GM19328 (cell line): ENCODE measurements at regions not wholly inside any gene's neighbourhood (a gene's known extent, or its start where the extent isn't known, plus 50 kb on each side); places are given as distances from the start of the nearest gene placed in this dataset.

ENCODE experiments used
- ATAC-seq: cut with Tn5 transposase; IDR thresholded peaks from one replicate; pipeline ENCODE4 v1.9.1; 2021; ENCODE audit warnings: mild to moderate bottlenecking, moderate library complexity; ENCODE audit not compliant: unreplicated experiment

DNA sequence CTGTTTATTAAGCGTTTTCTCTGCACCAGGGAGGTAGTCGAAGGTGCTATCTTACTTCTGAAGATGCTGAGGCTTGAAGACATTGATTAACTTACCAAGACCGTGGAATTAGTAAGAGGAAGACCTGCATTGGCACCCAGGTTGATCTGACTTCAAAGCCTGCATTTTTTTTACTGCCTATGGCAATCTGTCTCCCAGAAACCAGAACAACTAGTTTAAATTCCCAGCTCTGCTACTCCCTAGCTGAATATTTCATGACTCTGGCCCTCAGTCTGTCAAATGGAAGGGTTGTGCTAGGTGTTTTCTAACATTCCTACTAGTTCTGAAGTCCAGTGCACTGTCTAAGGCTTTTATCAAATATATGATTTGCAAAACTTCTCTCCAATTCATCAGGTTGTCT lies 52.0 kb upstream of the GRAMD1B start:
- no peak for ATAC-seq

DNA sequence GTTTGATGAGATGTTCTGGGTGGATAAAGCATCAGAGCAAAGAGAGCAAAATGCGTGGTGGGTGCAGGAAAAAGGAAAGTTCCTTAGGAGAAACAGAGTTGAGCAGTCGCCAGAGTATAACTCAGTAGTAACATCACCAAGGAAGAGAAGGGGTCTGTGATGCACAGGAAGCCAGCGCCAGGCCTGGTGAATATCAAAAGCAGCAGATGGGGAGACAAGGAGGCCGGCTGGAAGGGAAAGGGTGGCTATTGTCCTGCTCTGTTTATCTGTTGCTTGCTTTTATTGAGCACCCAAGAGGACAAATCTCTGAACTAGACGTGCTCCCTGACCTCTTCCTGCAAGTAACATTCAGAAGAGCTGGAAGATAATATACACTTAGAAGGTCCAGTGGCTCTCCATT lies 52.7 kb upstream of the GRAMD1B start:
- ATAC-seq, result no peak

DNA sequence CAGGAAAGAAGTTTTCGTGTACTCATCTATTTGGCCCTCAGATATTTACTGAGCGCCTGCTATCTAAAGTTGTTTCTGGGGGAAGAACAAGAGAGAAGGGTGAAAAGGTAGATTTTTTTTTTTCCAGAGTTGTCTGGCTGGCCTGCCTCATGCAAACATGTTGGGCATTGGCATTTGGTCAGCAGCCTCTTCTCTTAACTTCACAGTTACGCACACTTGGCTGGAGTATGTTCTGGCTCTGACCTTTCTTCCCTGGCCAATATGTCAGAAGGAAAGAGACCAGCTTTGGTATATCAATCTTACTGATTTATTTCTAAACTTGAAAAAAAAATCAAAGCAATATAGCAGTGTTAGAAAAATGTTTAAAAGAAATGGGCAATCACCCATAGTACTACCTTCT lies 54.2 kb upstream of the GRAMD1B start:
- no peak for ATAC-seq

DNA sequence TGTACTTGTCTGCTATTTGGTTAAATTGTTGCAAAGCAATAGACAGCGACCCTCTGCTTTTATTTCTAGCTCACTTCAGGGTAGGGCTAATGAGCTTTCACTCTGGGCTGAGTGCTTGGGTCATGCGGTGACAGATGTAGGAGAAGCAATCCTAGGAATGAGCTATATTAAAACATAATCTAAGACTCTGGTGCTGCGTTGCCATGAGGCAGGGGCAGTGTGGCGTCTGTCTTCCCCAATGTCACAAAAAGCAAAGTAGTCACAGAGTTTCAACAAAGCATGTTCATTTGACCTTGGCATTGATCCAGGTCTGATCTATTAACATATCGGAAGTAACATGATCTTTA lies 55.5 kb upstream of the GRAMD1B start:
- no peak for ATAC-seq

DNA sequence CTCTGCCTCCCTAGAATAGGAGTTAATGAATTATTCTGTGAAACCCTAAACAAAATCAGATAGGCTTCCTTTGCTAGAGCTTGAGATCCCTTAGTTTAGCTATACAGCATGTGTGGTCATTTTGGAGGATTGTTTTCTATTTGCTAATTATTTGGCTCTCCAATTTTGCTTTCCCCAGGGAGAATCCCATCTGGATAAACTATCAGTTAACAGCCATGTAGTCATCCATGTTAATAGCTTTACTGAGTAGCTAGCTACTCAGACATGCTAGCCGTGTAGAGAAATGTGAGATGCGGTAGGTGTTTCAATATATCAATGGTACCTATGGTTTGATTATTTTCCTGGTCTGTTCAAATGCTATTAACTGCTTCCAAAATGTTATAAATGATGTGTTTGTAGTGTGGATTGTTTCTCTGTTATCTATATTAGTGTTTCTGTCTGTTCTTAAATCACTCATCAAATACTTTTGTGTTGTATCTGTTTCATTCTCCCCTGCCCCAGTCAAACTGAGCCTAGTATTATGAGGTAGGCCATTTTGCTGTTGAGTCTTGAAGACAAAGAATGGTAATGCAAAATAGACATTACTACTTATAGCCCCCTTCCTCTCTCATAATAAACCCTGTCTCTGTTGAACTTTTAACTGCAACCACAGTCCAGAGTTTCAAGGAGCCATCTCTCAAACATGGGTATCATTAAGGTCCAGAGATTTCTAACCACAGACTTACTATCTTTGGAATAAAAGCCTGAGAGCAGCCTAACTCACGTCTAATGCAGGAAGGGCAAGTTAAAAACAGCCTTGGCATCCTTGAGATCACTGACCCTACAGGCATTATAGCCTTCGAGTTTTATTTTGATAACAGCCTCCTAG lies 56.1 kb upstream of the GRAMD1B start:
- ATAC-seq, result no peak

DNA sequence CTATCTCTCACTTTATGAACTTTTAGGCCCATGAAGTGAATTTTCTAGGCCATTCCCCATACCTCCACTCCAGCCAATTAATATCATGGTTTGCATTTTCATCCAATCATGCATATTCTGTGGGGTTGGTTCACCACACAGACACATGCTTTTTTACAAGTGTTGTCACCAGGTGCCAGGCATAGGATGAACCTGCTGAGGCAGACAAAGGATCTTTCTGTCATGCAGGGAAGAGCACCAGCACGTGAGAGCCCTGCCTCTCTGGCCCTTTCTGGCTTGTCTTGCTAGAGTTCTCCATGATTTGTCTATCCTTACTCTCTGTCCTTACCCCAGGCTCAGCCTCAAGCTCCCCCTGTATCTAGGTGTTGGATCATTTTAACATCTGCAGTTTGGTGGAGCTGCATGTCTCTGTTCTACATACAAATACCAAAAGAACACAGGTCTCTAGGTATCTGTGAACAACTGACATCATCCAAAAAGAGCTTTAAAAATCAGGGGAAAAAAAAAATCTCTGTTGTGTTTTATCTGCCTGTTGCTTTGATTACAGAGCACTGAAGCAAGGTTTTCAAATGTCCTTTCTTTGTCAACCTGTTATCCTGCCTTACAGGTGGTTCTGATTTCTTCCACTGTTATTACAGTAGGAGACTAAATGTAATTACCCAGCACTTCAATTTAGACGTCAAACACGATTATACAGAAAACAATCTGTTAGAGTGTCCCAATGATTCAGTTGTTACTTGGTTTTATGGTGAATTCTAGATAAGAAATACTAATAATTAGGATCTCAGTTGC lies 58.4 kb upstream of the GRAMD1B start:
- no peak for ATAC-seq

DNA sequence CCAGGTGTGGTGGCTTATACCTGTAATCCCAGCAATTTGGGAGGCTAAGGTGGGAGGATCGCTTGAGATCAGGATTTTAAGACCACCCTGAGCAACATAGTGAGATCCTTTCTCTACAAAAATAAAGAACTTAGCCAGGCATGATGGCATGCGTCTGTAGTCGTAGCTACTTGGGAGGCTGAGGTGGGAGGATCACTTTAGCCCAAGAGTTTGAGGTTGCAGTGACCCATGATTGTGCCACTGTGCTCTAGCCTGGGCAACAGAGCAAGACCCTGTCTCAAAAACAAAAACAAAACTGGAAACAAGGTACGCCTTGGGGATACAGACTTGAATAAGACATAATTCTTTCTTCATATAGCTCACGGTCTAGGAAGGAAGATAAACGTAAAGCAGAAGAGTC lies 63.1 kb upstream of the GRAMD1B start:
- no peak for ATAC-seq

DNA sequence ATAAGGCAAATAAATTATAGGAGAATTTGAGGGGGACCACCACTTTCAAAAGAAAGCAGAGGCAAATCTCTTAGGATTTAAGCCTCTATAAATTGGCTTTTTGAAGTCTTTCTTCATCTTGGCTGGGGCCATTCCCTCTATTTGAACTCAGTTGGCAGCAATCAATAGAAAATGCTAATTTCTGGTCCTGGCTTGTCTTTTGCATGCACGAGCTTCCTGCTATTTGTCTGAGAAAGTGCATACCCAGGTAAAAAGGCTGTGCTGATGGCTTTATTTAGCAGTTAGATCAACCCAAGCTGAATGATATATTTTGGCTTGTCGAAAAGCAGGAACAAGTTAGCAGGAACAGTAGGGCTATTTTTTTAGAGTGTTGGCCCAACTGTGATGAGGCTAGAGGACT lies 64.1 kb upstream of the GRAMD1B start:
- ATAC-seq, result no peak

DNA sequence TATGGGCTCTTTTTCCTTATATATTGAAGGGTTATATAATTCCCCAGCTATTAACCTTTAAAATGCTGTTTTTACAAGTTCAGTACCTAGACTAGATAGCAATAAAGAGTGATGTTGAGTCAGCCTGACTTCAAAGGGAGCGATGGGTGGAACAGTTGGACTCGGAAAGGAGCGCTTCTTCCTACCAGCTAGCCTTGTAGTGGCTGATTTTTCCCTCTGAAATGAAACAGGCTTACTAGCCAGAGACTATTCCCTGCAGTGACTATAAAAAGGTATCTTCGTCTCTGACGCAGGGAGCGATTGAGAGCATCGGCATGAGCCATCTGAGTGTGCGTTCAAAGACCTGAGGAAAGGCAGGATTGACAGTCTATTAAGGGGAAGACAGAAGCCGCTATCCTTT lies 66.0 kb upstream of the GRAMD1B start:
- no peak for ATAC-seq

DNA sequence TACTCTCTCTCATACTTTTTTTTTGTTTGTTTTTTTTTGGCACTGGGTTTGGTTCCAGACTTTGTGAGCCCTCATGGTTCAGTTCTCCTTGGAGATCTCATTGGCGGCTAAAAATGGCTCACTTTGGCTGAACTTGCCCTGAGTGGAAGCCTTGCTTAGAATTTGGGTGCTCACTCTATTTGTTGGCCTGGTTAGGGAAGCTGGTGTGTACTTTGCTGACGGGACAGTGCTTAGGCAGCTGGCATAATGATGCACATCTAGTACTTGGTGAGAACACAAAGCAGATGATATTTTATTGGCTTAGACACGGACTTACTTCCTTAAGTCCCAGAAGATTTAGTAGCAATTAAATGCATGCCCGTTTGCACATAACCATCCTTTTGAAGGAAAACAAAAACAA lies 66.5 kb upstream of the GRAMD1B start:
- no peak for ATAC-seq

DNA sequence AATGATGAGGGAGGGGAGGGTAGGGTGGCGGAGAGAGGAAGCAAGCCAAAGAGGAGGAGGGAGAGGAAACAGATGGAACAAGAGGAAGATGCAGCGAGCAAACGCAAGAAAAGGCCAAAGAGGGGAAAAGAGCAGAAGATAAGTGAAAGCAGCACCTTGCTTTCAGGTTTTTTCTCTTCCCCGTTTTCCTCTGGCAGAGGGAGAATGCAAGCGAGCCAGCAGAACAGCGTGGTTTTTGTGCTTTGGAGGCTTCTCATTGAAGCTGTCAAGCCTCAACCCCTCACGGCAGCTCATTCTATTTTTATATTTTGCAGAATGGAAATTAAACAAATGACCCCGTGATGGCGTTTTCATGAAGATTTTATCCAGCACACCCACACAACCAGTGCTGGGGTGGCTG lies 67.1 kb upstream of the GRAMD1B start:
- no peak for ATAC-seq

DNA sequence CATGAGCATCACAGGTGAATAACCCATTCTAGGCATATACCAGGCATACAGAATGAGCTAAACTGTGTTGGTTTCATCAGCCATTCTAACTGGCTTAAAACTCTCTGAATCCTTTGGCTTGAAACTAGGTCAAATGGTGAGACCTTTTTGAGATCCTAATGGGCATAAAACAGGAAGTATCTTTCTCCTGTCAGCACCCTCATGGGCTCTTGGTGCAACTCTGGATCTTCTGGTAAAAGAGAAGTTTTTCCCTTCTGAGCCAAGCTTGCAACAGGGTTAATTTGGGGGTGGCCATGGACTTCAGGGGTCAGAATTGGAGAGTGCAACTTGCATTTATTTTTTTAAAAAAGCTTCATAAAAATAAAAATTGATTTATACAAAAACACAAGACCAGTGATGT lies 67.9 kb upstream of the GRAMD1B start:
- ATAC-seq, result no peak

DNA sequence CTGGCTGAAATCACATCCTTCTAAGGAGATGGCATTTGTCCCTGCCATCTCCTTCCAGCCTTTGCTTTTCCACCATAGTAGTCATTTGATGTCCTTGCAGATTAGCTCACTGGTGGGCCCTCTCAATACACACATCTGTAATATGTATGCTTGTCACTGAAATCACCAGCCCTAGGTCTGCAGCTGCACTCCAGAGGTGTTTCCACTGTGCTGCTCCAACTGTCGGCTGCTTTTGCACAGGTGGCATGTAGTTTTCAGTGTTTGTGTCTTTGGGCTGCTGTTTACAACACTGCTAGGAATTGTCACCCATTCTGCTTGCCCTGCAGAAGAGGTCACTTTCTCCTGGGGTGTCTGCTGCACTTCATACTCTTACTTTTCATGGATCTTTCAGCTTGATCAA lies 69.0 kb upstream of the GRAMD1B start:
- ATAC-seq, result no peak

DNA sequence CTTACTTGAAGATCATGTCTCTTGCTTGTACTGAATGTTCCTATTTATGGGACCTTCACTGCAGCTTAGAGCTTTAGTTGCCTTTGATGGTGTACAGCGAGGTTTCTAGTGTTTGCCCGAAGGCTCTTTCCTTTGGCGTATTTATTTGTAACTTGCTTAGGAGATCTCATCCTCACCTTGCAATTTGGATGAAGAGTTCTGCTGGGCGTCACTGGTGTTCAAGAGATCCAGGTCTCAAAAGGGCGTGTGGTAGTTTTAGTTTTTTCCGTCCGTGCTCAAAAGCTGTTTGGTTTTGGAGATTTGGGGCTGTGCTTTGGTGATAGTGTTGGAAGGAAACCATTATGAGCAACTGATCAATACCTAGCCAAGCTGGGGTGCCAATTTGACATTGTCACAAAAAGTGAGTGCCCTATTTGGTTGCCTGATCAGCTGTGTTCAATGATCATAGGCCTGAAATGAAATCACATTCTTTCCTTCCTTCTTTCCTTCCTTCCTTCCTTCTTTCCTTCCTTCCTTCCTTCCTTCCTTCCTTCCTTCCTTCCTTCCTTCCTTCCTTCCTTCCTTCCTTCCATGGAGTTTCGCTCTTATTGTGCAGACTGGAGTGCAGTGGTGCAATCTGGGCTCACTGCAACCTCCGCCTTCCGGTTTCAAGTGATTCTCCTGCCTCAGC lies 69.7 kb upstream of the GRAMD1B start:
- ATAC-seq, result no peak

DNA sequence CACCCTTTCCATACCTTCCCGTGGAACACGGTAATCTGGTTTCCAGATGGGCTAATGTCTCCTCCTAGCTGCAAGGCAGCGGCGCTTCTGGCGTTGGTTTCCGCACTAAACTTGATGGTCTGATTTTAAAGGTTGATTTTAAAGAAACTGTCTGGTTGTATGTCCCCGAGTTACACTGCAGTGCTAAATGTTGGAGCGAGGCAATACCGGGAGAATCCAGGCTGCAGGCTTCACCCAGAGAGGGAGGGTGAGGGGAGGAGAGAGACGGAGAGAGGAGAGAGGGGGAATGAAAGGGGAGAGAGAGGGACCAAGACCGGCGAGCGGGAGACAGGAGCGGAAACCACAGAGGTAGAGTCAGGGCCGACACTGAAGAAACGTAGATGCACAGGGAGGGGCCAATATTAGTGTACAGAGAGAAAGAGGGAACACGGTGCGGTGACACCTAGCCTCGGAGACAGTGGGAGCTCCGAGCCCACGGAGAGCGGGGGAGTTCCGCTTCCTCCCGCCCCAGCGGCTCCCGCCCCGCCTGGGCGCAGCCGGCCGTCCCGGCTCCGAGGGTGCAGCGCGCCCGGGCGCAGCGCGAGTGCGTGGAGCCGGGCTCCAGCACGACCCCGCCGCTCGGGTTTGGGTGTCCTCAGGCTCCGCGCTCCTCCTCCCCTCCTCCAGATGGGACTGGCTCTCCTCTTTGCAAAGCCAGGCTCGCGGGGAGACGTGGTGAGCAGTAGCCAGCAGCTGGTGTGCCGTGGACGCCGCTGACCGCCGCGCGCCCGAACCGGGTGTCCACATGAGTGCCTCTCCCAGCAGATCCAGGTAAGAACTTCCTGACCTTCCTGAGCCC lies 71.9 kb upstream of the GRAMD1B start:
- peak; percentile 66 for ATAC-seq

DNA sequence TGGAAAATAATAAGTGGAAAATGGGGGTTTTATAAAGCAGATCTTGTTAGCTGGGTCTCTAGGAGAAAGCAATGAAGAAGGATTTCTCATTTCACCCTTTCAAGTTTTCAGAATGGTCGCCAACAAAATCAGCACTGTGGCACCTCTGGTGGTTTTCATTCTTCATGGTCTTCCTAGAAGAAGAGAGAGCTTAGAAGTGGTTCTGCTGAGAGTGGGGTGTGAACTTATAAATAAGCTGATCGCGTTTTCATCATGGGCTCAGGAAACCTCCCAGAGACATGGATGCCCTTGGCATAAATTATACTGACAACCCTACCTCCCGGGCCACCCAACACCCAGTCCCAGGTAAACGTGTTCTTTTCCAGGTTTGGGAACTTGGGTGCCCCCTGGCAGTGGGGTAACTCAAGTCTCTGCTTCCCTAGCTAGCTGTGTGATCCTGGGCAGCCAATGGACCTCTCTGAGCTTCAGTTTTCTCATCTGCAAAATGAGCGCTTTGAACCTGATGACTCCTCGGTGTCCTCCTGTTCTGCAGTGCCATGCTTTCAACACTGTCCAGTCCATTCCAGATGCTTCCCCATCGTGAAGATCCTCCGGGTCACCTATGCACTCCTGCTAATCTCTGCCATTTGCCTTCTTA lies 72.6 kb upstream of the GRAMD1B start:
- ATAC-seq, result no peak

DNA sequence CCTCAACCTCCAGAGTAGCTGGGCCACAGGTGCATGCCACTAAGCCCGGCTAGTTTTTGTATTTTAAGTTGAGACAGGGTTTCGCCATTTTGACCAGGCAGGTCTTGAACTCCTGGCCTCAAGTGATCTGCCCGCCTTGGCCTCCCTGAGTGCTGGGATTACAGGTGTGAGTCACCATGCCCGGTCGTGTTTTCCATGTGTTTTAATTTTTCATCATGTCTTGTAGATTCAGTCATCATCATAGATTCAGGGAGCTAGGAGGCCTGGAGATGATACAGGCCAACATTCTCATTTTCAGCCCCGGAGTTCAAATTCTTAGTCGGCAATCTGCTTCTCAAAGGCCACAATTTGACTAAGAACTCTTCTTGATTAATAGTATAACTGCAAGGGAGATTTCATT lies 73.5 kb upstream of the GRAMD1B start:
- ATAC-seq, result no peak

DNA sequence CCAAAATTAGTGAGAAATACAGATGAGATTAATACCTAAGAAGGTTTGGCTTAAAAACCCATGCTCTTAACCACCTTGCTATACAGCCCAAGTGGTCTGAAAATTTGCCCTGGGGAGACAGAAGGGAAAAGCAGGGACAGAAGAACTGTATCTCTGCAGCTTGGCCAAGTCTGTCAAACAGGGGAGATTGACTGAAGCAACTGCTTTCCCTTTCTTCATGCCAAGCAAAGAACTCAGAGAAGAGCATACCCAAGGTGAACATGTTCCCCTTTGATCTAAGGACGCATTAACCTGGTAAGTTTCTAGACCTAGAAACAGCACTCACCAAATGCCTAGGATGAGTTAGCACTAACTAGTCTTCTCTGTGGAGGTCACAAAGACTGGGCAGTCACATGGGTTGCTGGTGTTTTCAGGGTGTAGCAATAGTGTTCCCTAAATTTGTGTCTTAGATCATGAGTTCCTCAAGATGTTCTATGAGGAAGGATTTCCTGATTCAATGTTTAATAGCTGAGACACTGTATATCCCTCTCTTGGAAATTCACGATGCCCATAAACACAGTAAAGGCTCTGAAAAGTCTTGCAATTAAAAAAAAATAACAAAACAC lies 75.6 kb upstream of the GRAMD1B start:
- ATAC-seq, result no peak

DNA sequence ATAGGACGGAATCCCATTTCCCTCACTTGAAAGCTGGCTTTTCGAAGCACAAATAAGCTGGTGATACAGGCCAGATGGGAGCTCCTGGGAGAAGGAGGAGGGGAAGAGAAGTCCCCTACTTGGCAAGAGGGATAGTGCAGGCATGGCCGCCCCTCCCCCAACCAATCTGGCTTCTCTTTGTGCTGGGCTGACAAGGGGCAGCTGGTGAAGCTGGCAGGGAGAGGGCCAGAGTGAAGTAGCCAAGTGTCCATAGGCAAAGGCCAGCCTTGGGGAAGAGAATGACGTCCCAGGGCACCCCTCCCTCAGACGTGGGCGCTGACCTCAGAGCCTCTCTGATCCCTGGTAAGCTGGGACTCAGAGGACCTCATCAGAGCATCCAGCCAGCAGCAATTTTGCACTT lies 78.7 kb upstream of the GRAMD1B start:
- ATAC-seq, result no peak

DNA sequence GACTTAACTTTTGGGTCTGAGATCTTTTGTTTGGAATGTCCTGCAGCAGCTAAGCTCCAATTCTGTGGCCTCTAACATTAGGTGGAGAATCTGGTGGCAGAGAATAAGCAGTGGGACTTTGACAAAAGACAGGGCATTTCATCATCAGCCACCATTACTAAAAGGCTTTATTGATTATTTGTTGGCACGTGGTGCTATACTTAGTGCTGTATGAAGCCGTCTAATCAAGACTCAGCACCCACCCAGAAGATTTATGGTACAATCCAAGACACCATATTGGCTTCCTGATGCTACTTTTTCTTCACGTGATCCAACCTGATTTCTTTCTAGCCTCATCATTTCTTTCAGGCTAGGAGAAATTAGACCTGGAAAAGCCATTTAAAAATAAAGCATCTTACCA lies 80.7 kb upstream of the GRAMD1B start:
- ATAC-seq, result no peak
